GM18861 (cell line): ENCODE measurements at regions not wholly inside any gene's neighbourhood (a gene's known extent, or its start where the extent isn't known, plus 50 kb on each side); places are given as distances from the start of the nearest gene placed in this dataset.

ENCODE experiments used
- ATAC-seq: cut with Tn5 transposase; IDR thresholded peaks from one replicate; pipeline ENCODE4 v1.9.1; 2021; ENCODE audit not compliant: unreplicated experiment

DNA sequence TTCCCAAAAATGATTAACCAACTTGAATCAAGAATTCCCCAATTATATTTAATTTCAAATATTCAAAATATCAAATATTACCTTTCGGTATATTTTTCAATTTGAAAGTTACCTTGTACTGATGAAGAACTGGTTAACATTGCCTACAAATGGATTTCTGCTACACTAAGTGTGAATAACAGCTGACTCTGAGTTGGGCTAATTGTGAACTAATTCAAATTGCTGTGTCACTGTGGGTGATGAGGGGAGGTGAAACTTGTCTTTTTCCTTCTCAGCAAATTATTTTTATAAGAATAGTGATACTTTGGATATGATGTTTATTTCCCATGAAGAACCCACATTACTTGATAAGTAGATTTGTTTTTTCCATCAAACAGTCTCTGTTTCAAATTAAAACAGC is 103.4 kb upstream of the RPS23 start:
- no peak for ATAC-seq

DNA sequence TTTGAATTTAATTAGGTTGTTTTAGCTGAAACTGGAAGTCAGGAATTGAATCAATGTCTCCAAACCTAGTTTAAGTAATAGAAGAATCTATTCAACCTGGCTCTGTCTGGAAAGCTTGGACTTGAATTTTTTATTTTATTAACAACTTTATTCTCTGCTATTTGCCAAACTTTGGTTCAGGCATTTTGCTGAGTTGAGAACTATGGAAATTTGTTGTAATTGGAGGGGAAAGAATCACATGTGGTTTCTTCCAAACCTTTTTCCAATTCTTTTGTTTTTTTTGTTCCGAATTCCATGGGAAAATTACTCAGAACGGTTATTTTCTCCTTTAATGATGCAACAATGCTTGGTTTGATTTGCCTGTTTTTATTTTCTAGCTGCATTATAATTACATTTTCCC is 98.2 kb upstream of the RPS23 start:
- no peak for ATAC-seq

DNA sequence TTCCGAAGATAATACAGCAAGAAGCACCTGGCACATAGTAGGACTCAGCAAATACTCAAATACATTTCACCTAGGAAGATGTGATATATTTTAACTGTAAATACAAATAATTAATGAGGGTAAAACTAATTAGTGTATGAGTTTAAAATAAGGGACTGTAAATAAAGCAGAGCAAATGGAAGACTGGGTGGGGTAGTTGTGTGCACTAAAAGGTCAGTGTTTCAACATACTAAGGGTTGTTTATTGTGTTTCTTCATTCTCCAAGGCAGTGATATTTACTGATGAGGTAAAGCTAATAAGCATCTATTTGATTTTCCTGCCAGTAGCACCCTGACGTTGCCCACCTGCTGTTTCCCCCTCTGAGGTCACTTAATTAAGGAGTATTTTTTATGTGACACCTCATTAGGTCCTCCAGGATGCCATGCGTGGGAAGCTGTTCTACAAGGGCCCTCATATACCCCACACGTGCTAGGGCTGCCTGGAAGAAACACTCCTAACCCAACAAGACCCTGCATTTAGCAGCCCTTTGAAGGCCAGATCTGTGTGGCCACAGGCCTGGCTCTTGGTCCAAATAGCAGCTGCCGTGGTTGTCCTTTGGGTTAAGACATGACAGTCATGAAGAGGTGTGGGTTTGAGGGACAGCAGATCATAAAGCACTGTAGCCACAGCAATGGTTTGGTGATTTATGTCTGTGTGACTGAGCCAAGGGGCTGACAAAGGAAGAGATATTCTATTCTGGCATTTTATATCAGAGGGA is 97.5 kb upstream of the RPS23 start:
- no peak for ATAC-seq

DNA sequence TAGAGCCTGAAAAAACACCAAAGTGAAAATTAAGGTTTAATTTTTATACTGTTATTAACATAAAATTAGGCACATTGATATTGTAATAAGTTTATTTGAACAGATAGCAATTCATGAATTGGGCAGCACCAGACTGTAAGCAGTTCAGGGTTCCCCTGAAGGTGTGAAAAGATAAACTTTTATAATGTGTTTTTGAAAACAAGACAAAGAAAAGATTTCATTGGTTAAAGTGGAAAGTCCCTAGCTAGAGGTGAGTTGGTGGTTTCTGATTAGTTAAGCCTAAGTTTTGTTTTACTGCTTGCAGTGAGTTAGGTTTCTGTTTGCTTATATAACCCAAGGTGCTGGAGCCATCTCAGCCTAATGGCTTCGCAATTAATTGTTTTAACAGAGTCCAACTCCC is 96.5 kb upstream of the RPS23 start:
- ATAC-seq: no peak

GRCh38 chr5:82367930-82368329 is 89.8 kb upstream of the RPS23 start:
- ATAC-seq: no peak

DNA sequence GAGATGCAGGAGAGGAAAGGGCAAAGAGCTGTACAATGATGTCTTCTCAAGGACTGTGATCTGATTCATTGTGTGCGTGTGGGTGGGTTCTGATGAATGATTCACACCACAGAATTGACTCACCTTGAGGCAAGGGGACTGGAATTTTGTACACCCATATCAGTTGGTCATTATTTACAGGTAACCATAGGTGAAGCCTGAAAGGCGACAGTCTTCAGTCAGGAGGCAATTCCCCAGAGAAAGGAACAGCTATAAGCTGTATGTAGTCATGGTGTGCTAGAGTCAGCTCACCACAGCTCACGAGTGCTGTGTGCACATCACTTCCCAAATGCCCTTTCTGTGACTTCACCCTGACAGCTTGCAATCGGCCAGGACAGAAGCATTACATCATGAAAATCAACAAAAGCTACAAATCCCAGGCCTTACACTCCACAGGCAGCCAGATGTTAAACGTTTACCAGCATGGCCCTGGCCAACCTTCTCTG is 87.6 kb upstream of the RPS23 start:
- ATAC-seq: peak; percentile 47

- ATAC-seq: no peak
Measured at GRCh38 chr5:82365026-82365425, 86.9 kb upstream of the RPS23 start.

DNA sequence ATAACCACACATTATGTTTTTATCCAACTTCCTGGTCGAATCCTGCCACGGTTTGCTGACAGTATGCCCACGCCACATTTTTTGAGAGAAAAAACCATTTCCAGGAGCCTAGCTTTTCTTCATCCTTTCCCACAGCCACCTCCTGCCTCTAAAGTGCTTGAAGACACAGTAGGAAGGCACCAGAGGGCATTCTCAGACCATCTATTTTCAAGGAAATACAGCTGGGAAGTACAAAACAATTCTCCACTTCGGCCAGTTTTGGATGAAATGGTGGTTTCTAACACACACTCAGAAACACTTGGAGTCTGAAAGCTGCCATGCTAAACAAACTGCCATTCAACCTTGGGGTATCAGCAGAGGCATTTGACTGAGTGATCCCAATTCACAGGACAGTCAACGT is 86.3 kb upstream of the RPS23 start:
- no peak for ATAC-seq

GRCh38 chr5:82363524-82363923 is 85.4 kb upstream of the RPS23 start:
- no peak for ATAC-seq

DNA sequence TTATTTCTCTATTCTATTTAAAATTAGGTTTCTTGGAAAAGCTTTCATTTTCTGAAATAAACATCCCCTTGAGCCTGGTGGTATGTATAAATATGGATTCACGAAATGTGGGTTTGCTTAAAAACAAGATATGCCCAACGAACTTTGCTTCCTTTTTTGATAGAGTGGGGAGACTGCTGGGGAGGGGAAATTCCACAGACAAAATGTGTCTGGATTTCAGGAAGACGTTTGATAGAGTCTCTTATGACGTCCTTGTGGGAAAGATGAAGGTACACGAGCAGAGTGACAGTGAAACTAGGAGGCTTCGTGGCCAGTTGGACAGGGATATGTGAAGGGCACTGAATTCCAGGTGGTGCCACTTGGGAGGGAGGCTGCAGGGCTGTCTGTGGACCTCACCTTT is 84.5 kb upstream of the RPS23 start:
- ATAC-seq: no peak

GRCh38 chr5:82360022-82360421 is 81.9 kb upstream of the RPS23 start:
- ATAC-seq: no peak

- ATAC-seq: no peak
Measured at GRCh38 chr5:82359272-82359671, 81.1 kb upstream of the RPS23 start.

DNA sequence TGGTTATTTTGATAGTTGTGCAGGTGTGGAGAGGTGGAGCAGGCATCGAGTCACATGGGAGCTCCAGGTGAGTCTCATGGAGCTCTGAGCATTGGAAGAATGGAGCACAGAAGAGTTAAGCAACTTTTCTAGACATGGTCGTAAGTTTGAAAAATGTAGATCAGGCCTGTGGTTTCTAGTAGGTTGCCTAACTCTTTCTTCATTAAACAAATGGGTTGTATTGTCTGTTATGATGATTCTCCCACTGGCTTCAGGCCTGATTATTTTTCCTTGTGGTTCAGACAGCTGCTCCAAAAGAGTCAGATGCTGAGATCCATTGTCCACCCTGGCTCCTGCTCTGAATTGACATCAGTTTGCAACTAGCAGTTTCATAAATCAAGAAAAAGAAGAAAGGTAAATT is 80.3 kb upstream of the RPS23 start:
- ATAC-seq: no peak

GRCh38 chr5:82356808-82357671 is 78.9 kb upstream of the RPS23 start:
- peak; percentile 43 for ATAC-seq

DNA sequence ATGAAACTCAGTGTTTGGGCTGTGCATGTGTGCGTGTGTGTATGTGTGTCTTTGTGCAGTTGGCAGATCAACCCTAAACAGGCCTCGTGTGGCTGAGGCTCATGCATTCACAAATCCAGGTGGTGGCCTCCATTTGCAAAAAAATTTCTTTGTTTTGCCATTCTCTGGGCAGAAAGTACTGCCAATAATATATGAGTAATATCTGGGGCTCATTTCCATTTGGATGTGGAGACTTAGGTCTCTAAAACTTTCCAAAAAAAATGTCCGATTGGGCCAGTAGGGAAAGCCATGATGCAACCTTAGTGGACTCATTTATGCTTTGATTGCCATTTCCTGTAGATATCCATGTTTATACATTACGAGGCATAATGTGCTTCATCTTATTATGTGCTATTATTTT is 77.9 kb upstream of the RPS23 start:
- ATAC-seq: no peak

GRCh38 chr5:82355496-82355895 is 77.3 kb upstream of the RPS23 start:
- no peak for ATAC-seq

- no peak for ATAC-seq
Measured at GRCh38 chr5:82355053-82355452, 76.9 kb upstream of the RPS23 start.

DNA sequence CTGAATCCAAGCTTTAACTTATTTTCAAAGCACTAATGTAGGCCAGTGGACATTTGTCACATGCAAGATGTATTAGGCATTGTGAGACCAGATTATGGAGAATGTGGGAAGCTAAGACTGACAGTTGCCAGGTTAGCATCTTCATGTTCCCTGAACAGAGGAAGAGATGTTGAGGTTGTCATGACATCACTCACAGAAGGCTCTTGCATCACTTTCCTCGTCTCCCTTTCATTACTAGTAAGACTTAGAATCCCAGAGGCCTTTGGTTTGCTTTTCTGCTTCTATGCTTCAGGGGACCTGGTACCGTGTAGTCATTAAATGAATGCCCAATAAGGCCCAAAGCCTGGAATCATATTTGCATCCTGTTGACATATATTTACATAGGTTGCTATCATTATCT is 76.4 kb upstream of the RPS23 start:
- ATAC-seq: no peak

GRCh38 chr5:82353522-82353921 is 75.4 kb upstream of the RPS23 start:
- no peak for ATAC-seq

DNA sequence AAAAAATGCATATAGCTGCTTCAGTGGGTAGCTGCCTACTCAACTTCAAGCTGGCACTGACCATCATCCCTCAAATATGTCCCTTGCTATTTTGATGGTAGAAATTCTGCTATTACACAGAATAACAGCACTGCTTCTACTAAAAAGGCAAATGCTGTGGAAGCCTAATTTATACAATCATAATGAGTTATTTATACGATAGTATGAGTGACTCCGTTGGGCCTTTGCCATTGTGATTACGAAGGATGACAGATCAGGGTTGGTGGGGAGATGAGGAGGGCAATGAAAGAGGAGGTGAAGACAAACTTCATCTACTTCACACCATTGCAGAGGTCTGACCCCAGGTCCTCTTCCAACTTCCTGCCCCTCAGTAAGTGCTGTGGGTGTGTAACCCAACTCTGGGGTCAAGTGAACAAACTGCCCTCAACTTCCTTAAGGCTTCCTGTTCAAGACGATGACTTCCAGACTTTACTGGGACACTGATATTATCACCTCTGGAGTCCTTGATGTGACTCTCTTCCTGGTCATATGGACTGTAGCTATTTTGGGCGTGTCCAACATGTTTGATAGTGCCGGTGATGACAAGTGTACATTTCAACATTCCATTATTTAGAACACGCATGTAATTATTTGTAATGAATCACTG is 74.1 kb upstream of the RPS23 start:
- no peak for ATAC-seq

DNA sequence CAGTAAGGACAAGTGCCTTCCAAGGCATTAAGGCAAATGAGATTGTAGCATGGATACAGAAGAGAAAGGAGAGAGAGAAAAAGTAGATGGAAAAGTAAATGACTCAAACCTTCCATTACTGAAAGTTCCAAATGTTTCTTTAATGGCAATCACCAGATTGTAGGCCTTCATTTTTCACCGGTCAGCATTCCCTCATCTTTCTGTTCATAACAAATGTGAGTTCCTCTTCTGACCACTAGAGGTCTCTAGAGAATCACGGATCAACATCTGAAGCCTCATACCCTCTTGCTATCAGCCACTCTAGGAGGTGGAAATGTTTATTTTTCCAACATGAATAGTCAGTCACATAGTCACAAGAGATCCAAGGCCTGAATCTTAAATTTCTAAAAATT is 73.6 kb upstream of the RPS23 start:
- ATAC-seq: peak; percentile 79

GRCh38 chr5:82351297-82351696 is 73.1 kb upstream of the RPS23 start:
- ATAC-seq: no peak
